PC-9 (cell line): ENCODE measurements at regions not wholly inside any gene's neighbourhood (a gene's known extent, or its start where the extent isn't known, plus 50 kb on each side); places are given as distances from the start of the nearest gene placed in this dataset.

Experiments
- BruUV-seq: library from RNA; stranded (reverse); fragments of 400-500 nt; replicated peaks from 2 replicates; lab custom pipeline; 2021; lab: Mats Ljungman, UMichigan
- CTCF ChIA-PET: fragments of 300-600 bp; sonication (Branson Sonifier 250); formaldehyde crosslinking; loops from one replicate; lab custom pipeline; 2022; ENCODE audit warnings: antibody characterized with exemption; lab: Charles Lee
- POLR2A ChIA-PET: fragments of 300-600 bp; sonication (Branson Sonifier 250); formaldehyde crosslinking; loops from one replicate; lab custom pipeline; 2022; ENCODE audit warnings: antibody characterized with exemption; ENCODE audit not compliant: unreplicated experiment; lab: Charles Lee
- DNase-seq, 2 experiments: peaks; one replicate each; pipeline versions ENCODE4 v3.0.0 to v3.0.0-alpha.2; 2015 to 2022; ENCODE audit warnings: mixed read lengths in 1 of 2
- H2AFZ ChIP-seq: fragments of 200-600 bp; sonication (generic); 2 replicates; pipeline ENCODE4 v1.8.1; 2017; ENCODE audit warnings: antibody characterized with exemption
- H3F3A ChIP-seq: fragments of 200-600 bp; sonication (generic); 2 replicates; pipeline ENCODE4 v1.8.1; 2017; ENCODE audit warnings: antibody characterized with exemption, mild to moderate bottlenecking, low read depth; ENCODE audit not compliant: insufficient read depth
- H3K27ac ChIP-seq: fragments of 200-600 bp; sonication (generic); 2 replicates; pipeline ENCODE4 v1.6.1; 2016; ENCODE audit warnings: mixed run types
- H3K27me3 ChIP-seq: fragments of 200-600 bp; sonication (generic); 2 replicates; pipeline ENCODE4 v1.6.1; 2016; ENCODE audit warnings: low read depth, mixed run types; ENCODE audit not compliant: insufficient read depth
- H3K36me3 ChIP-seq: fragments of 200-600 bp; sonication (generic); 2 replicates; pipeline ENCODE4 v1.6.1; 2016; ENCODE audit warnings: low read depth, mixed run types
- H3K4me1 ChIP-seq: fragments of 200-600 bp; sonication (generic); replicated peaks from 2 replicates; pipeline ENCODE4 v1.6.1; 2016; ENCODE audit warnings: mixed run types; ENCODE audit not compliant: insufficient read depth
- H3K4me2 ChIP-seq: fragments of 200-600 bp; sonication (generic); 2 replicates; pipeline ENCODE4 v1.6.1; 2017; ENCODE audit warnings: mixed run types
- H3K4me3 ChIP-seq: fragments of 200-600 bp; sonication (generic); 2 replicates; pipeline ENCODE4 v1.6.1; 2016; ENCODE audit warnings: mixed run types
- H3K79me2 ChIP-seq: fragments of 200-600 bp; sonication (generic); 2 replicates; pipeline ENCODE4 v1.6.1; 2017; ENCODE audit warnings: low read depth, mixed run types
- H3K9me2 ChIP-seq: fragments of 200-600 bp; sonication (generic); 2 replicates; pipeline ENCODE4 v1.8.1; 2017; ENCODE audit warnings: mild to moderate bottlenecking; ENCODE audit not compliant: insufficient read depth
- H3K9me3 ChIP-seq: fragments of 200-600 bp; sonication (generic); 2 replicates; pipeline ENCODE4 v1.8.1; 2016; ENCODE audit warnings: low read depth; ENCODE audit not compliant: insufficient read depth
- H4K20me1 ChIP-seq: fragments of 200-600 bp; sonication (generic); 2 replicates; pipeline ENCODE4 v1.8.1; 2017; ENCODE audit not compliant: insufficient read depth
- CTCF ChIP-seq: fragments of 200-600 bp; sonication (generic); conservative IDR thresholded peaks from 2 replicates; pipeline ENCODE4 v1.6.1; 2017; ENCODE audit warnings: mixed run types, antibody characterized with exemption, mild to moderate bottlenecking, moderate library complexity
- EZH2 ChIP-seq: fragments of 200-600 bp; sonication (generic); IDR thresholded peaks from 2 replicates; pipeline ENCODE4 v1.8.0; 2017; ENCODE audit warnings: antibody characterized with exemption, low read depth
- intact Hi-C: fragments of 100-400 bp; cut with micrococcal nuclease; formaldehyde crosslinking; loops from one replicate; pipeline ENCODE4 v1.10.0; 2022; ENCODE audit not compliant: unreplicated experiment

GRCh38 chr5:74139589-74139988 is 500.9 kb downstream of the ENC1 start:
- intact Hi-C loops, result no loop called here
- H3K9me3 ChIP-seq, result no peaks in the 10 kb centered on the region
- no peak for DNase-seq
- no peaks in the 10 kb centered on the region for H4K20me1 ChIP-seq
- TF ChIP-seq EZH2, result no peak
- no peak for TF ChIP-seq CTCF
- no TSS peak for BruUV-seq
- H3K27ac ChIP-seq, result no peak overlapping the region
- POLR2A ChIA-PET, result interaction anchor here (0.6 kb wide), 1 partner anchor 52 kb away, joined by 17 read pairs; no protein-coding TSS in a partner anchor
- no peaks in the 10 kb centered on the region for H3K36me3 ChIP-seq
- no peak overlapping the region for H3K4me3 ChIP-seq
- H3K4me2 ChIP-seq, result no peak overlapping the region
- no peaks in the 10 kb centered on the region for H3K27me3 ChIP-seq
- no peaks in the 10 kb centered on the region for H3F3A ChIP-seq
- no peak overlapping the region for H2AFZ ChIP-seq
- peaks cover 6% of the 10 kb centered on the region; the same call in 1 of the 2 replicates for H3K4me1 ChIP-seq
- H3K9me2 ChIP-seq, result peaks cover 5% of the 10 kb centered on the region; the same call in 1 of the 2 replicates
- no peaks in the 10 kb centered on the region for H3K79me2 ChIP-seq
- CTCF ChIA-PET, result no interaction called here

DNA sequence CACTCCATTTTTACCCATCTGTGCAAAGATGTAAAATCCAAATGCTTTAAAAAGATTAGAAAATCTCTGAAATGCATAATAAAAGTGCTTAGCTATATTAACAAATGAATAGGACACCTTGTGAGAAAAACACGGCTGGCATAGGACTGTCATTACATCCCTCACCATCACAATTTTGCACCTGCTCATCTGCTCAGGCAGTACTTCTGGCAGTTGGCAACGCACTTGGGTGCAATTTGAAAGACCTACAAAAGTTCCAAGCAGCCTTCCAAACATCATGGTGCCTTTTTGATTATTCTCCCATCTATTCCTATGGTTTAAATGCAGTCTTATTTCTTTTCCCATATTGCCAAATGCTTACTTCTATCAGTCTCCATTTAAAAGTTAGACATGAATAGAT is 501.8 kb downstream of the ENC1 start:
- Histone ChIP-seq H3K9me3 (no peaks in the 10 kb centered on the region), H3K4me1 (peaks cover 6% of the 10 kb centered on the region; the same call in 1 of the 2 replicates), H3K79me2 (no peaks in the 10 kb centered on the region), H4K20me1 (no peaks in the 10 kb centered on the region), H3K9me2 (peaks cover 5% of the 10 kb centered on the region; the same call in 1 of the 2 replicates), H2AFZ (no peak overlapping the region), H3K4me3 (no peak overlapping the region), H3K27ac (no peak overlapping the region), H3K27me3 (no peaks in the 10 kb centered on the region), H3K4me2 (no peak overlapping the region), H3K36me3 (no peaks in the 10 kb centered on the region), H3F3A (no peaks in the 10 kb centered on the region)
- CTCF ChIA-PET, result no interaction called here
- POLR2A ChIA-PET, result no interaction called here
- TF ChIP-seq EZH2 (no peak), CTCF (no peak)
- no peak for DNase-seq
- intact Hi-C loops, result no loop called here
- no TSS peak for BruUV-seq

GRCh38 chr5:74136276-74136825 is 504.2 kb downstream of the ENC1 start:
- Histone ChIP-seq H3K79me2 (no peaks in the 10 kb centered on the region), H2AFZ (no peak overlapping the region), H3K27ac (no peak overlapping the region), H3K36me3 (no peaks in the 10 kb centered on the region), H3K9me3 (no peaks in the 10 kb centered on the region), H3K9me2 (peaks cover 5% of the 10 kb centered on the region; the same call in 1 of the 2 replicates), H3F3A (no peaks in the 10 kb centered on the region), H3K27me3 (no peaks in the 10 kb centered on the region), H3K4me2 (no peak overlapping the region), H3K4me1 (no peaks in the 10 kb centered on the region), H3K4me3 (no peak overlapping the region), H4K20me1 (no peaks in the 10 kb centered on the region)
- intact Hi-C loops, result no loop called here
- POLR2A ChIA-PET, result no interaction called here
- no peak for DNase-seq
- TF ChIP-seq CTCF (no peak), EZH2 (no peak)
- CTCF ChIA-PET, result no interaction called here
- BruUV-seq, result no TSS peak
